HCT116 (cell line): ENCODE measurements at regions not wholly inside any gene's neighbourhood (a gene's known extent, or its start where the extent isn't known, plus 50 kb on each side); places are given as distances from the start of the nearest gene placed in this dataset.

ENCODE experiments used
- ATAC-seq: fragments of 200-7000 bp; cut with Tn5 transposase; 2 replicates; pipeline ENCODE4 v1.9.1; 2020; ENCODE audit warnings: mild to moderate bottlenecking, moderate library complexity
- BruUV-seq: library from RNA; stranded (reverse); fragments of 400-500 nt; replicated peaks from 2 replicates; lab custom pipeline; 2021; lab: Mats Ljungman, UMichigan
- CTCF ChIA-PET: fragments of 300-600 bp; sonication (Branson Sonifier 250); formaldehyde crosslinking; loops from one replicate; lab custom pipeline; 2021; ENCODE audit warnings: antibody characterized with exemption; lab: Charles Lee
- POLR2A ChIA-PET: fragments of 300-600, 350-600 bp; sonication (Branson Sonifier 250); formaldehyde crosslinking; loops from one replicate; lab custom pipeline; 2021; ENCODE audit warnings: antibody characterized with exemption; lab: Charles Lee
- RAD21 ChIA-PET, 2 experiments: fragments of 300-600 bp; sonication (Branson Sonifier 250); formaldehyde crosslinking; loops; one replicate each; lab custom pipeline; 2023; ENCODE audit warnings: low total read pairs in 2 of 2; ENCODE audit not compliant: uncharacterized antibody in 2 of 2, unreplicated experiment in 2 of 2, low non-redundant PET in 1 of 2; lab: Charles Lee
- DNase-seq: peaks from one replicate; pipeline ENCODE4 v3.0.0-alpha.2; 2010; ENCODE audit warnings: low read depth, low spot score
- H2AFZ ChIP-seq: fragments of 200-600 bp; shearing (Covaris generic), sonication (generic); 2 replicates; pipeline ENCODE4 v1.6.1; 2017; ENCODE audit warnings: low read depth, mixed run types, mixed read lengths, antibody characterized with exemption, low read length; ENCODE audit not compliant: poor library complexity, severe bottlenecking
- H3K27ac ChIP-seq: 2 replicates; pipeline ENCODE4 v1.5.1; 2012; ENCODE audit warnings: low read depth, low read length
- H3K27me3 ChIP-seq: fragments of 200-600 bp; sonication (generic); 2 replicates; pipeline ENCODE4 v1.6.1; 2016; ENCODE audit warnings: mixed run types, low read length, mixed read lengths; ENCODE audit not compliant: insufficient read depth
- H3K36me3 ChIP-seq, 2 experiments: fragments of 200-500 bp in 1 of 2; fragments of 200-600 bp in 1 of 2; sonication (Bioruptor generic) in 1 of 2; sonication (generic) in 1 of 2; 2 replicates each; pipeline versions ENCODE4 v1.5.1 to v1.6.1; 2014 to 2016; ENCODE audit warnings: low read length in 2 of 2, inconsistent platforms in 1 of 2, mixed read lengths in 1 of 2, mixed run types in 1 of 2; ENCODE audit not compliant: insufficient read depth in 2 of 2, control insufficient read depth in 1 of 2
- H3K4me1 ChIP-seq, 2 experiments: fragments of 200-600 bp in 1 of 2; sonication (generic) in 1 of 2; 2 replicates each; pipeline versions ENCODE4 v1.5.1 to v1.6.1; 2012 to 2017; ENCODE audit warnings: low read length in 2 of 2, inconsistent platforms in 1 of 2, mild to moderate bottlenecking in 1 of 2, mixed read lengths in 1 of 2, mixed run types in 1 of 2, moderate library complexity in 1 of 2; ENCODE audit not compliant: insufficient read depth in 2 of 2, control insufficient read depth in 1 of 2
- H3K4me2 ChIP-seq: fragments of 200-600 bp; sonication (generic); 2 replicates; pipeline ENCODE4 v1.6.1; 2017; ENCODE audit warnings: mixed run types, low read length, mixed read lengths
- H3K4me3 ChIP-seq, 2 experiments: fragments of 200-600 bp in 1 of 2; sonication (generic) in 1 of 2; replicated peaks in 1 of 2; 2 replicates each; pipeline ENCODE4 v1.5.1; 2011 to 2016; ENCODE audit warnings: low read length in 2 of 2, control low read depth in 1 of 2, low read depth in 1 of 2, mild to moderate bottlenecking in 1 of 2, mixed read lengths in 1 of 2, mixed run types in 1 of 2
- H3K79me2 ChIP-seq: fragments of 200-600 bp; sonication (generic); 2 replicates; pipeline ENCODE4 v1.6.1; 2017; ENCODE audit warnings: mild to moderate bottlenecking, mixed run types, low read length, moderate library complexity, mixed read lengths; ENCODE audit not compliant: insufficient read depth
- H3K9ac ChIP-seq: fragments of 200-600 bp; sonication (generic); 2 replicates; pipeline ENCODE4 v1.6.1; 2016; ENCODE audit warnings: low read length, mixed read lengths
- H3K9me2 ChIP-seq: fragments of 200-600 bp; sonication (generic), shearing (Covaris generic); 2 replicates; pipeline ENCODE4 v1.6.1; 2017; ENCODE audit warnings: mixed run types, mild to moderate bottlenecking, moderate library complexity; ENCODE audit not compliant: insufficient read depth
- H3K9me3 ChIP-seq, 2 experiments: fragments of 200-500 bp in 1 of 2; fragments of 200-600 bp in 1 of 2; sonication (Bioruptor generic) in 1 of 2; sonication (generic) in 1 of 2; 2 replicates each; pipeline ENCODE4 v1.6.1; 2014 to 2017; ENCODE audit warnings: low read length in 2 of 2, mixed read lengths in 2 of 2, inconsistent platforms in 1 of 2, low read depth in 1 of 2, mild to moderate bottlenecking in 1 of 2, mixed run types in 1 of 2, moderate library complexity in 1 of 2; ENCODE audit not compliant: control insufficient read depth in 1 of 2, insufficient read depth in 1 of 2
- H4K20me1 ChIP-seq: fragments of 200-600 bp; sonication (generic), shearing (Covaris generic); 2 replicates; pipeline ENCODE4 v1.6.1; 2017; ENCODE audit warnings: mixed run types, mild to moderate bottlenecking, moderate library complexity; ENCODE audit not compliant: insufficient read depth
- CEBPB ChIP-seq: IDR thresholded peaks from 2 replicates; pipeline ENCODE4 v1.6.1; 2012; ENCODE audit warnings: low read depth
- EGR1 ChIP-seq: IDR thresholded peaks from 2 replicates; pipeline ENCODE4 v1.6.1; 2012; ENCODE audit warnings: low read depth
- SIN3A ChIP-seq: IDR thresholded peaks from 2 replicates; pipeline ENCODE4 v1.6.1; 2012; ENCODE audit warnings: low read depth
- SP1 ChIP-seq: IDR thresholded peaks from 2 replicates; pipeline ENCODE4 v1.6.1; 2012; ENCODE audit warnings: low read depth
- ZBTB33 ChIP-seq: IDR thresholded peaks from 2 replicates; pipeline ENCODE4 v1.6.1; 2011; ENCODE audit warnings: mild to moderate bottlenecking, low read length, moderate library complexity; ENCODE audit not compliant: insufficient replicate concordance; ENCODE audit errors: extremely low read depth
- ZNF274 ChIP-seq: fragments of 200-500 bp; sonication (Bioruptor generic); IDR thresholded peaks from 2 replicates; pipeline ENCODE4 v1.6.1; 2014; ENCODE audit warnings: mild to moderate bottlenecking, low read depth, low read length, inconsistent platforms
- intact Hi-C: fragments of 100-400 bp; cut with micrococcal nuclease; formaldehyde crosslinking; loops from 2 replicates; pipeline ENCODE4 v1.10.0; 2022

- Histone ChIP-seq H3K4me3 (no peak overlapping the region), H2AFZ (no peak overlapping the region), H3K9ac (peak overlapping the region; percentile 70), H3K27me3 (no peaks in the 10 kb centered on the region), H3K9me3 (no peaks in the 10 kb centered on the region; a peak in 1 of 4 replicates), H3K79me2 (no peaks in the 10 kb centered on the region), H3K27ac (peak overlapping the region; percentile 70; the same call in 1 of the 2 replicates), H3K36me3 (no peaks in the 10 kb centered on the region), H3K9me2 (no peaks in the 10 kb centered on the region), H3K4me1 (peaks cover 49 to 62% of the 10 kb centered on the region in 2 experiments), H3K4me2 (peak overlapping the region; percentile 64), H4K20me1 (no peaks in the 10 kb centered on the region)
- CTCF ChIA-PET, result interaction anchor here (0.6 kb wide), 1 partner anchor 11 kb away, joined by 3 read pairs; no protein-coding TSS in a partner anchor
- POLR2A ChIA-PET, result no interaction called here
- no peak for DNase-seq
- ATAC-seq, result no peak
- intact Hi-C loops, result loop anchor here (5.0 kb wide), 1 partner anchor 178 kb away; no protein-coding TSS in a partner anchor
- no peak for TF ChIP-seq ZBTB33
- TF ChIP-seq ZNF274, result no peak
- TF ChIP-seq SIN3A, result no peak
- RAD21 ChIA-PET, result no interaction called here
- BruUV-seq, result no TSS peak
Measured at GRCh38 chr1:94624203-94624602, 82.6 kb upstream of the F3 start.

- Histone ChIP-seq H2AFZ (no peak overlapping the region), H3K27ac (peak overlapping the region; percentile 70)
- ATAC-seq, result peak; percentile 21
Measured at GRCh38 chr1:94623560-94624148, 82.1 kb upstream of the F3 start.

More at GRCh38 chr1:94623560-94624148, 82.1 kb upstream of the F3 start:
- Histone ChIP-seq H3K4me1 (peaks cover 49 to 59% of the 10 kb centered on the region in 2 experiments), H3K9me3 (no peaks in the 10 kb centered on the region; a peak in 1 of 4 replicates), H3K36me3 (no peaks in the 10 kb centered on the region), H3K79me2 (no peaks in the 10 kb centered on the region), H4K20me1 (no peaks in the 10 kb centered on the region), H3K4me2 (peak overlapping the region; percentile 64), H3K27me3 (no peaks in the 10 kb centered on the region), H3K9ac (peak overlapping the region; percentile 70), H3K4me3 (no peak overlapping the region), H3K9me2 (no peaks in the 10 kb centered on the region)
- no peak for DNase-seq
- BruUV-seq, result no TSS peak
- intact Hi-C loops, result loop anchor here (5.0 kb wide), 1 partner anchor 179 kb away; no protein-coding TSS in a partner anchor
- POLR2A ChIA-PET, result no interaction called here
- RAD21 ChIA-PET, result no interaction called here
- CTCF ChIA-PET, result no interaction called here
- TF ChIP-seq SP1 (0 out of 2 replicates have a peak, but pooled peaks have one; percentile 40), CEBPB (peak; percentile 41; the same call in 1 of the 2 replicates), EGR1 (no peak)
